IPS-20b (cell line): ENCODE measurements at regions not wholly inside any gene's neighbourhood (a gene's known extent, or its start where the extent isn't known, plus 50 kb on each side); places are given as distances from the start of the nearest gene placed in this dataset.
"Not testable (repeated sequence)": the region's sequence is repeated elsewhere in the genome, so short reads cannot be mapped to it uniquely, and the experiment has no call there.

Experiments
- H3K27ac ChIP-seq: one replicate; pipeline ENCODE4 v1.5.1; 2013; ENCODE audit warnings: low read length
- H3K27me3 ChIP-seq: 2 replicates; pipeline ENCODE4 v1.6.1; 2013; ENCODE audit warnings: mild to moderate bottlenecking, low read length, inconsistent platforms; ENCODE audit not compliant: insufficient read depth
- H3K36me3 ChIP-seq: 2 replicates; pipeline ENCODE4 v1.6.1; 2013; ENCODE audit warnings: low read depth, mild to moderate bottlenecking, inconsistent platforms, low read length, moderate library complexity; ENCODE audit not compliant: insufficient read depth
- H3K4me1 ChIP-seq: 2 replicates; pipeline ENCODE4 v1.6.1; 2013; ENCODE audit warnings: mild to moderate bottlenecking, control low read depth, inconsistent platforms, low read length, moderate library complexity; ENCODE audit not compliant: insufficient read depth
- H3K4me3 ChIP-seq: 2 replicates; pipeline ENCODE4 v1.5.1; 2013; ENCODE audit warnings: mild to moderate bottlenecking, low read length, inconsistent platforms
- H3K9ac ChIP-seq: 2 replicates; pipeline ENCODE4 v1.6.1; 2013; ENCODE audit warnings: low read depth, mild to moderate bottlenecking, inconsistent platforms, low read length, moderate library complexity
- H3K9me3 ChIP-seq: 2 replicates; pipeline ENCODE4 v1.6.1; 2013; ENCODE audit warnings: mild to moderate bottlenecking, low read depth, low read length, inconsistent platforms; ENCODE audit not compliant: insufficient read depth

- H3K27ac ChIP-seq: no peak overlapping the region
- H3K36me3 ChIP-seq: no peaks in the 10 kb centered on the region
- no peaks in the 10 kb centered on the region for H3K4me1 ChIP-seq
- no peaks in the 10 kb centered on the region for H3K27me3 ChIP-seq
- H3K4me3 ChIP-seq: no peak overlapping the region
- no peak overlapping the region for H3K9ac ChIP-seq
- no peaks in the 10 kb centered on the region for H3K9me3 ChIP-seq
These were observed 229.3 kb upstream of the CTNND2 start for GRCh38 chr5:12133520-12133919.

GRCh38 chr5:12131020-12131419 is 226.8 kb upstream of the CTNND2 start:
- H3K27me3 ChIP-seq, H3K9ac ChIP-seq, H3K36me3 ChIP-seq, H3K4me1 ChIP-seq, H3K9me3 ChIP-seq, H3K27ac ChIP-seq, H3K4me3 ChIP-seq: not testable (repeated sequence)

GRCh38 chr5:12125895-12126294 is 221.6 kb upstream of the CTNND2 start:
- Histone ChIP-seq H3K27me3 (no peaks in the 10 kb centered on the region), H3K4me1 (no peaks in the 10 kb centered on the region)

GRCh38 chr5:12119657-12120056 is 215.4 kb upstream of the CTNND2 start:
- Histone ChIP-seq H3K27me3 (no peaks in the 10 kb centered on the region), H3K9ac (no peak overlapping the region), H3K27ac (no peak overlapping the region), H3K9me3 (no peaks in the 10 kb centered on the region), H3K4me1 (no peaks in the 10 kb centered on the region), H3K4me3 (no peak overlapping the region), H3K36me3 (no peaks in the 10 kb centered on the region)

More at GRCh38 chr5:12125895-12126294, 221.6 kb upstream of the CTNND2 start:
- no peak overlapping the region for H3K9ac ChIP-seq
- H3K9me3 ChIP-seq: no peaks in the 10 kb centered on the region
- H3K4me3 ChIP-seq: no peak overlapping the region
- no peak overlapping the region for H3K27ac ChIP-seq
- H3K36me3 ChIP-seq: no peaks in the 10 kb centered on the region

- H3K9me3 ChIP-seq: no peaks in the 10 kb centered on the region
These were observed 209.8 kb upstream of the CTNND2 start for GRCh38 chr5:12114075-12114474.

GRCh38 chr5:12113062-12113461 is 208.8 kb upstream of the CTNND2 start:
- H3K9me3 ChIP-seq: no peaks in the 10 kb centered on the region
- H3K36me3 ChIP-seq: no peaks in the 10 kb centered on the region
- no peaks in the 10 kb centered on the region for H3K27me3 ChIP-seq
- no peak overlapping the region for H3K27ac ChIP-seq
- H3K4me3 ChIP-seq: no peak overlapping the region
- H3K9ac ChIP-seq: no peak overlapping the region
- no peaks in the 10 kb centered on the region for H3K4me1 ChIP-seq

More at GRCh38 chr5:12114075-12114474, 209.8 kb upstream of the CTNND2 start:
- Histone ChIP-seq H3K27ac (no peak overlapping the region), H3K36me3 (no peaks in the 10 kb centered on the region), H3K9ac (no peak overlapping the region), H3K4me1 (no peaks in the 10 kb centered on the region), H3K27me3 (no peaks in the 10 kb centered on the region), H3K4me3 (no peak overlapping the region)

GRCh38 chr5:12111261-12111660 is 207.0 kb upstream of the CTNND2 start:
- H3K27me3 ChIP-seq: no peaks in the 10 kb centered on the region
- H3K9ac ChIP-seq: no peak overlapping the region
- no peaks in the 10 kb centered on the region for H3K4me1 ChIP-seq
- no peak overlapping the region for H3K4me3 ChIP-seq
- no peaks in the 10 kb centered on the region for H3K36me3 ChIP-seq
- no peaks in the 10 kb centered on the region for H3K9me3 ChIP-seq
- no peak overlapping the region for H3K27ac ChIP-seq

- Histone ChIP-seq H3K27ac (no peak overlapping the region), H3K4me1 (no peaks in the 10 kb centered on the region), H3K27me3 (no peaks in the 10 kb centered on the region), H3K36me3 (no peaks in the 10 kb centered on the region), H3K9ac (no peak overlapping the region), H3K4me3 (no peak overlapping the region), H3K9me3 (no peaks in the 10 kb centered on the region)
These were observed 206.4 kb upstream of the CTNND2 start for GRCh38 chr5:12110629-12111028.

GRCh38 chr5:12109075-12109688 is 204.9 kb upstream of the CTNND2 start:
- H3K27me3 ChIP-seq: no peaks in the 10 kb centered on the region
- no peak overlapping the region for H3K9ac ChIP-seq
- H3K4me1 ChIP-seq: no peaks in the 10 kb centered on the region
- no peak overlapping the region for H3K4me3 ChIP-seq
- no peaks in the 10 kb centered on the region for H3K9me3 ChIP-seq
- no peaks in the 10 kb centered on the region for H3K36me3 ChIP-seq
- H3K27ac ChIP-seq: no peak overlapping the region

GRCh38 chr5:12102151-12102550 is 197.9 kb upstream of the CTNND2 start:
- no peaks in the 10 kb centered on the region for H3K4me1 ChIP-seq
- no peaks in the 10 kb centered on the region for H3K27me3 ChIP-seq
- H3K36me3 ChIP-seq: no peaks in the 10 kb centered on the region
- H3K27ac ChIP-seq: no peak overlapping the region
- no peaks in the 10 kb centered on the region for H3K9me3 ChIP-seq
- no peak overlapping the region for H3K4me3 ChIP-seq
- H3K9ac ChIP-seq: no peak overlapping the region

GRCh38 chr5:12100542-12100941 is 196.3 kb upstream of the CTNND2 start:
- H3K36me3 ChIP-seq: no peaks in the 10 kb centered on the region
- H3K9me3 ChIP-seq: no peaks in the 10 kb centered on the region
- H3K27ac ChIP-seq: no peak overlapping the region
- H3K4me3 ChIP-seq: no peak overlapping the region
- no peak overlapping the region for H3K9ac ChIP-seq
- H3K27me3 ChIP-seq: no peaks in the 10 kb centered on the region
- H3K4me1 ChIP-seq: no peaks in the 10 kb centered on the region

GRCh38 chr5:12099296-12099695 is 195.1 kb upstream of the CTNND2 start:
- Histone ChIP-seq H3K27me3 (no peaks in the 10 kb centered on the region), H3K4me1 (no peaks in the 10 kb centered on the region), H3K9me3 (no peaks in the 10 kb centered on the region), H3K36me3 (no peaks in the 10 kb centered on the region), H3K27ac (no peak overlapping the region), H3K4me3 (no peak overlapping the region), H3K9ac (no peak overlapping the region)
